ENCODE measurements at regions not wholly inside any gene's neighbourhood (a gene's known extent, or its start where the extent isn't known, plus 50 kb on each side); places are given as distances from the start of the nearest gene placed in this dataset.
A peak's percentile ranks its signal among the peaks of the same experiment; 100 is the strongest.

DNA sequence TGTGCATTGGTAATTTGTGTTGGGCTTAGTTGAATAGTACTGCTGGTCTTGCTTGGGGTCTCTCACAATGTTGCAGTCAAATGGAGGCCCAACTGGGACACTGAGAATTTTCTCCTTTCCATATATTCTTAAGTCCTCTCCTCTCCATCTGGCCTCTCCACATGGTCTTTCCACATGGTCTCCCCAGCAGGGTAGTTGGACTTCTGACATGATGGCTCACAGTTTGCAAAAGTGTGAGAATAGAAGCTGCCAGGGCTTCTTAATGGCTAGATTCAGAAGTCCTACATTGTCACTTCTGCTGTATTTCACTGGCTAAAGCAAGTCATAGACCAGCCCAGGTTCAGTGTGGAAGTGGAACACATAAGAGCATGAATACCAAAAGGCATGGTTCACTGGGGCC, 318.5 kb upstream of the TNP1 start:
- TF ChIP-seq POLR2A (IDR thresholded peaks at IDR 0.05; ENCODE audit: low read length) (no peak), GATA1 (IDR thresholded peaks at IDR 0.05; ENCODE audit: low read depth, low read length) (no peak)
- no peak for DNase-seq

GRCh38 chr2:217177720-217178119, 317.9 kb upstream of the TNP1 start:
- TF ChIP-seq POLR2A (IDR thresholded peaks at IDR 0.05; ENCODE audit: low read length) (no peak), GATA1 (IDR thresholded peaks at IDR 0.05; ENCODE audit: low read depth, low read length) (no peak)
- DNase-seq: no peak

DNA sequence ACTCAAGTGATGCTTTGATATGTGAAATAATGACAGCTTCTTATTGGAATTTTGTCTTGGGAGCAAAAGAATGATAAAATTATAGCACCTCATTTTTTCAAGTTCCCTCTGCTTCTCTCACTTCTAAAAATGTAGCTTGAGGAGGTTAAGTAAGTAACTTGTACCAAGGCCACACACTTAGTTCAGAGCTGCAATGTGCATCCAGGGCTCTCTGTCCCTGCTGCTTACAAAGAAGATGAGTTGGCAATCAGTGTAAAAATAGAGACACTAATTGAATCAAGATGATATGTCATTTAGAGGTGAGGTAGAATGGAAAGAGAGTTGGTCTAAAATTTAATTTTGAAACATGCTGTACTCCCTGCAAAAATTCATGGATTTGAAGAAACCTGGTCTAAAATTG, 312.0 kb upstream of the TNP1 start:
- DNase-seq: no peak
- no peak for TF ChIP-seq GATA1 (IDR thresholded peaks at IDR 0.05; ENCODE audit: low read depth, low read length)
- TF ChIP-seq POLR2A (IDR thresholded peaks at IDR 0.05; ENCODE audit: low read length): no peak

- no peak for DNase-seq
- TF ChIP-seq GATA1 (IDR thresholded peaks at IDR 0.05; ENCODE audit: low read depth, low read length) (no peak), POLR2A (IDR thresholded peaks at IDR 0.05; ENCODE audit: low read length) (no peak)
Measured at GRCh38 chr2:217168496-217168895, 308.6 kb upstream of the TNP1 start.

GRCh38 chr2:217167531-217167930, 307.7 kb upstream of the TNP1 start:
- DNase-seq: no peak
- no peak for TF ChIP-seq POLR2A (IDR thresholded peaks at IDR 0.05; ENCODE audit: low read length)
- TF ChIP-seq GATA1 (IDR thresholded peaks at IDR 0.05; ENCODE audit: low read depth, low read length): no peak

DNA sequence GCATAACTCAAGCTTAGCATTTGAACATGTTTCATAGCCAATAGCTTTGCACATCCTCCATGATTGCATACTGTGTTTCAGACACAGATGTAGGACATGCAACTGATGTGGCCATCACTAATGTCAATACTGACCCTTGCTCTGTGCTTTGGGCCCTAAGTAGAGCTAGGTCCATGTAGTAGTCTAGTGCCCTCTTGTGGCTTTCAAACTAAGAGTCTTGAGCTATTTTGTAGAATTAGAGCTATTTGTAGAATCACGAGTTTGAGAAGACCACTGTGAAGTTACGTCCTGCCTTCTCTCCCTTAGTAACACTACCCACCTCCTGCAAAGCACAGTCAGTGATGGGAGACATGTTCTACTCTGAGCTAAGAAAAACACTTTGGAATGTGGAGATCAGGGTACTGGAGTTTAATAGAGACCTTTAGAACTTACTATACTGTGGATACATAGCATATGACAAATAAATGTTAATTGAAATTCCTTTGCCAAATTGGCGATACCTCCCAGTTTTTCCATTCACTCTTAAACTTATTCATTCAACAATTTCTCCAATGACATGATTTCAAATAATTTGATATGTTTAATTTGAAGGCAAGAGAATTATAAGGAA, 306.5 kb upstream of the TNP1 start:
- peak; percentile 66 to 68 for DNase-seq
- TF ChIP-seq GATA1 (IDR thresholded peaks at IDR 0.05; ENCODE audit: low read depth, low read length) (no peak), POLR2A (IDR thresholded peaks at IDR 0.05; ENCODE audit: low read length) (no peak)

DNA sequence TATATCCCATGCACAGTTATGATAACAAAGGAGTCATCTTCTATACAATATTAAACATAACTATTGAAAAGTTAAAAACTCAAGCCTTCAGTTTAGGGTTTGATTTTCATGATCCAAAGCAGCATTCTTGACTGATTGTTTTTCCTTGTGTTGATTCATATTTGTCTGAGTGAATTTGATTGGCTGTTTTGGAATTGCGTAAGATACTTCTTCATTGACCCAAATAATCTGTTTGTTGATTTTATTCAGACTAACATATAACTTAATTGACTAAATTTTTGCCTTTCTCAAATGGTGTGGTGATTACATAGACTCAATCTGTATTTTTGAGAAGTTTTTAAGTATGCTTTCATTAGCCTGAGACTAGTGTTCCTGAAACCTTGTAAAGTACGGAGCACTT, 305.7 kb upstream of the TNP1 start:
- DNase-seq: no peak
- TF ChIP-seq GATA1 (IDR thresholded peaks at IDR 0.05; ENCODE audit: low read depth, low read length) (no peak), POLR2A (IDR thresholded peaks at IDR 0.05; ENCODE audit: low read length) (no peak)

- no peak for DNase-seq
- TF ChIP-seq GATA1 (IDR thresholded peaks at IDR 0.05; ENCODE audit: low read depth, low read length) (no peak), POLR2A (IDR thresholded peaks at IDR 0.05; ENCODE audit: low read length) (no peak)
Measured at GRCh38 chr2:217163987-217164386, 304.1 kb upstream of the TNP1 start.

- TF ChIP-seq GATA1 (IDR thresholded peaks at IDR 0.05; ENCODE audit: low read depth, low read length) (no peak), POLR2A (IDR thresholded peaks at IDR 0.05; ENCODE audit: low read length) (peak; percentile 56)
- peak in 1 of 2 experiments; percentile 9 for DNase-seq
Measured at GRCh38 chr2:217162533-217162932, 302.7 kb upstream of the TNP1 start.

DNA sequence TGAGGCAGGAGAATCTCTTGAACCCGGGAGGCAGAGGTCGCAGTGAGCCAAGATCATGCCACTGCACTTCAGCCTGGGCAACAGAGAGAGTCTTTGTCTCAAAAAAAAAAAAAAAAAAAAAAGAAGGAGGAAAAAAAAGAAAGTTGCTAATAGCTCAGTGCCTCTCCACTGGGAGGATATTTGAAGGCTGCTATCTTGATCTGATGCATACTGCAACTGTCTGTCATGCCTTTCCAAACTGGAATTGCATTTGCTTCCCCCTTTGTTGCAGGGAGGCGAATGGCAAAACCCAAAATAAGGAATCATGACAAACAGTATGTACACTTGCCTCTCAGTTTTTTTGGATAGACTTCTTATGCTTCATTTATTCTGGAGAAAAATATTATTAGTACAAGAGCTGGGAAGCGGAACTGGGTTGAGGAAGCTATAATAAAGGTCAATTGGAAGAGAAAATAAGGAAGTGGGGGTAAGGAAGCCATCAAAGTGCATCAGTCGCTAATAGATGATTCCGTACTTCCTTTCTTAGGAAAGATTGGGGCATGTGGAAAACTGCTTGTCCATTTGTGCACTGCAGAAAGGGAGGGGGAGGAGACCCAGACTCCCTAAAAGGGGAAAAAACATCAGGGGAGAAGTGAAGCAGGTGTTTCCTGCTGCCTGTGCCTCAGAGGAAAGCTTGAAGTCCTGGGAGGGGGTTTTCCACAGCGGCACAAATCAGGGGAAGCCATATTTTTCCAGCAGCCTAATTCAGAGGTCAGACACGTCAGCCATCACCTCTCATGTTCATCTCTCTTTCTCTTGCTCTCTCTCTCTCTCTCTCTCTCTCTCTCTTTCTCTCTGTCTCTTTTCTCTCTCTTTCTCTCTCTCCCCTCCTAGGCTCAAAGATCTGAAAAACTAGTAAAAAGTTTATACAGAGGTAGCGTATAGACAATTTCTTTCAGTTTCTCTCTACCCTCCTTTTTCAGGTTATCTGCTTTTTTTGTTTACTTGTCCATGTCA, 301.4 kb upstream of the TNP1 start:
- DNase-seq: no peak
- no peak for TF ChIP-seq POLR2A (IDR thresholded peaks at IDR 0.05; ENCODE audit: low read length)
- TF ChIP-seq GATA1 (IDR thresholded peaks at IDR 0.05; ENCODE audit: low read depth, low read length): no peak

DNA sequence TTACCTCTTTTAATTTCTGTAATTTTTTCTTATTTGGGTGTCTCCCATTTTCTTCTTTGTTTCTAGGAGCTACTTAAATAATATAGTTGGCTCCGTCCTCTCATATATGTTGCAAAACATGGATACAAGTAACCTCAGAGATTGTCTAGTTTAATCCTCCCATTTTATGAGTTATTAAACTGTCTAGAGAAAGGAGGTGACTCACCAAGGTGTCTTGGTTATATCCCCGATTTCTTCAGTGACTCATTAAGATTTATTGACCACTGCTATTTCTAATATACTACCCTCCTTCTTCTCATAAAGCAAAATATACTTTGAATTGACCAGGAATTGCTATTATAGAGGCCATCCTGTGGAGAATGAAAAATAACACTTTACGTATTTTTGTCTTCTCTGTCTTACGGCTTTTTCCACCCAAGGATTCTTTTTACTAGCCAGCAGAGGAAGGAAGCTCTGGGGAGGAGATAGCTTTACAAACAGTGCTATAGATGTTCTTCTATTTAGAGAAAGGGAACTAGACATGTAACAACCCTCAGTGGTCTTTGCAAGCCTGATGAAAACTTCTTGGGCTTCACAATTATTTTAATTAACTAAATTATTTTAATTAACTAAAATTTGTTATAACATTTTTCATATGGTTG, 300.4 kb upstream of the TNP1 start:
- DNase-seq: no peak

GRCh38 chr2:217158928-217159327, 299.1 kb upstream of the TNP1 start:
- TF ChIP-seq GATA1 (IDR thresholded peaks at IDR 0.05; ENCODE audit: low read depth, low read length) (no peak), POLR2A (IDR thresholded peaks at IDR 0.05; ENCODE audit: low read length) (peak; percentile 22)
- DNase-seq: peak; percentile 35 to 73

More for the DNA sequence above, 300.4 kb upstream of the TNP1 start:
- no peak for TF ChIP-seq POLR2A (IDR thresholded peaks at IDR 0.05; ENCODE audit: low read length)
- TF ChIP-seq GATA1 (IDR thresholded peaks at IDR 0.05; ENCODE audit: low read depth, low read length): no peak

DNA sequence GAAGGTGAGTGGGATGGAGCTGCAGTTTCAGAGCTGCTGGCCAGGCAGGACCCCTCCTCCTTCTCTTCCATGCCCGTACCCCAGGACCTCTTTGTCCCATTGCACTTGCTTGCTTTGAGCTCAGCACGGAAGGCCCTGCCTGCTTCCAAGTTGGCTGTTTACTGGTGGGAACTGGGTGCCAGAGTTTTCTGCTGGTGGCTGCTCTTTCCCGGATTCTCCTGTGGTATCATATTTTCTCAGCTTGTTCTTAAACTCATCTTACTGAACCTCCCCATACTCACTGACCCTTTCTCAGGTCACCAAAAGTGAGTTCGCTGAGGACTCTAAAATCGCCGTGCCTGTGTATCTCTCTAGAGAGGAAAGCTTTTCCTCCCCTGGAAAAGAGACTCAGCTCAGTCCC, 297.7 kb upstream of the TNP1 start:
- no peak for DNase-seq
- TF ChIP-seq POLR2A (IDR thresholded peaks at IDR 0.05; ENCODE audit: low read length) (no peak), GATA1 (IDR thresholded peaks at IDR 0.05; ENCODE audit: low read depth, low read length) (no peak)

- TF ChIP-seq POLR2A (IDR thresholded peaks at IDR 0.05; ENCODE audit: low read length) (no peak), GATA1 (IDR thresholded peaks at IDR 0.05; ENCODE audit: low read depth, low read length) (no peak)
- no peak for DNase-seq
Measured at GRCh38 chr2:217156801-217157200, 296.9 kb upstream of the TNP1 start.
